ENCODE measurements at regions not wholly inside any gene's neighbourhood (a gene's known extent, or its start where the extent isn't known, plus 50 kb on each side); places are given as distances from the start of the nearest gene placed in this dataset.

DNA sequence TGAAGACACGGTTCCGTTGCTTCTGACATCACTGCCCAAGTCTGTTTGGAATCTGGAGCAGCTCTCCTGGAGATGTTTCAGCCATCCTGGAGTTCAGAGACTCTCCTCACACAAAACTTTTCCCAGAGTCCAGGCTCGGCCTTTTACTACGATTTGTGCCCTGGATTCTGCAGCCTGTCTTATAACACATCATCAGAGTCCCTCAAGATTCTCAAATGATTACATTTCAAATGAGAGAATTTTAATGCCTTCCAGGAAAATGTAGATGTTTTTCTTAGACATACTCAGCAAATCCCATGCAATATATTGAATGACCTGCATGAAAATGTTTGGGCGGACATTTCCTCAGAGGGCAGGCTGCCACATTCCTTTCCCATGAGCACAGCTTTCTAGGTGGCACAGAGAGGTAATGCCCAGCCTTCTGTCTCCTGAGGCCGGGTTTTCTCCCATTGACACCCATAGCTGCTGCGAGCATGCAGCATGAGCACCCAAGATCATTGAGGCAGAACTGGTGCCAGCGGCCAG is 129.1 kb downstream of the SNX19 start:
- TF ChIP-seq, protein P1, sequence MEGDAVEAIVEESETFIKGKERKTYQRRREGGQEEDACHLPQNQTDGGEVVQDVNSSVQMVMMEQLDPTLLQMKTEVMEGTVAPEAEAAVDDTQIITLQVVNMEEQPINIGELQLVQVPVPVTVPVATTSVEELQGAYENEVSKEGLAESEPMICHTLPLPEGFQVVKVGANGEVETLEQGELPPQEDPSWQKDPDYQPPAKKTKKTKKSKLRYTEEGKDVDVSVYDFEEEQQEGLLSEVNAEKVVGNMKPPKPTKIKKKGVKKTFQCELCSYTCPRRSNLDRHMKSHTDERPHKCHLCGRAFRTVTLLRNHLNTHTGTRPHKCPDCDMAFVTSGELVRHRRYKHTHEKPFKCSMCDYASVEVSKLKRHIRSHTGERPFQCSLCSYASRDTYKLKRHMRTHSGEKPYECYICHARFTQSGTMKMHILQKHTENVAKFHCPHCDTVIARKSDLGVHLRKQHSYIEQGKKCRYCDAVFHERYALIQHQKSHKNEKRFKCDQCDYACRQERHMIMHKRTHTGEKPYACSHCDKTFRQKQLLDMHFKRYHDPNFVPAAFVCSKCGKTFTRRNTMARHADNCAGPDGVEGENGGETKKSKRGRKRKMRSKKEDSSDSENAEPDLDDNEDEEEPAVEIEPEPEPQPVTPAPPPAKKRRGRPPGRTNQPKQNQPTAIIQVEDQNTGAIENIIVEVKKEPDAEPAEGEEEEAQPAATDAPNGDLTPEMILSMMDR (IDR thresholded peaks at IDR 0.05; ENCODE audit: borderline replicate concordance, extremely low read depth, low read length, poor library complexity, severe bottlenecking), result no peak
- no peak for TF ChIP-seq EZH2 (IDR thresholded peaks at IDR 0.05; ENCODE audit: borderline replicate concordance, low read depth, low read length, severe bottlenecking)
